ENCODE measurements at regions not wholly inside any gene's neighbourhood (a gene's known extent, or its start where the extent isn't known, plus 50 kb on each side); places are given as distances from the start of the nearest gene placed in this dataset.

DNA sequence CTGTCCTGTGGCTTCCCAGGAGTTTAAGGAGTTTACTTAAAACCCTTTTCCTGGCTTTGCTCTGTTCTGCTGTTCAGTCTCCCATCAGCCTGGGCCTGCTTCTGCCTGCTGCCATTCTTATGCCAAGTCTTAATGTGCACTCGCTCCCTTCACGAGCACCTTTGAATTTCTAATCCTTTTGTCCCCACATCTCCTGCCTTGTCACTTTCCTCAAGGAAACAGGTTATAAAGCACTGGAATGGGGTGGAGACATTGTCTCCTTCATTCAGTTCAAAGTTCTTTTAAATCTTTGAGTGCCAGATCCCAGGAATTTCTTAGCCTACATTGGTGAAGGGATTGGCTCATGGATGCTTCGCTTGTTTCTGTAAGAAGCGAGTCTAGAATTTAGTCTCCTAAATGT is 87.2 kb upstream of the LIFR start:
- DNase-seq (ENCODE audit: low read depth), result no peak

DNA sequence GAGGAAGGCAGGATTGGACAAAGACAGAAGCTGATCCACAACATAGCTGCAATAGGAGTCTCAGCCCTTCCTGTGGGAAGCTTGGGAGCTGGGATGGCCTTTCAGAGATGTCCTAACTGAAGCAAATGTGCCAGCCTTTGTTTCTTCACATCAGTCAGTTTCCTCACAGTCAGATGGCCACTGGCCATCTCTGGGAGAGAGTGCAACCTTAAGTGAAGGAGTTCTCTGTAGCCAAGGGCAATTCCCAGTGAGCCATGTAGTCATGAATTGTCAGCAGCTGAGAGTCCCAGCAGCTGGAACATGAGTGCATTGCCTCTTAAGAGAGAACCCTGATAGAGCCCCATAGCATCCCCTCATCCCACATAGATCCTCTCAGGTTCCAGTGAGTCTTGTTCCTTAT is 89.1 kb upstream of the LIFR start:
- peak; percentile 20 for DNase-seq (ENCODE audit: low read depth)

- peak; percentile 65 for DNase-seq (ENCODE audit: low read depth)
Measured at GRCh38 chr5:38648703-38649291, 92.4 kb upstream of the LIFR start.

DNA sequence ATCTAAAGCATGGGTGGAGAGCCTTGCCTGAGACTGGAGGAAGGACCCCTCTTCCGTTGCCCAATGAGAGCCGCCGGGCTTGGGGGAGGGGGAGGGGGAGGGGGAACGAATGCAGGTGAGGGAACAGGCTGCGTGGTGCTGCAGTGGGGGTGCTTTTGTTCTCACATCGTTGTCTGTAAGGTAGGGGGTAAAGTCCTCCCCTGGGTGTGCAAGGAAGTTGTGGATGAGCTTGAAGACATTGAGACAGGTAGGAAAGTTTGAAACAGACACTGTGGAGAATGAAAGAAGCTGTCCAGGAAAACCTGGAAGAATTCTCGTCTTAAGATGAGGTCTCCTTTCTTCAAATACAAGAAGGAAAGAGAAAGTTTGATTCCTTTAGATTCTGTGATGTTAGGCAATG is 94.1 kb upstream of the LIFR start:
- DNase-seq (ENCODE audit: low read depth), result no peak

DNA sequence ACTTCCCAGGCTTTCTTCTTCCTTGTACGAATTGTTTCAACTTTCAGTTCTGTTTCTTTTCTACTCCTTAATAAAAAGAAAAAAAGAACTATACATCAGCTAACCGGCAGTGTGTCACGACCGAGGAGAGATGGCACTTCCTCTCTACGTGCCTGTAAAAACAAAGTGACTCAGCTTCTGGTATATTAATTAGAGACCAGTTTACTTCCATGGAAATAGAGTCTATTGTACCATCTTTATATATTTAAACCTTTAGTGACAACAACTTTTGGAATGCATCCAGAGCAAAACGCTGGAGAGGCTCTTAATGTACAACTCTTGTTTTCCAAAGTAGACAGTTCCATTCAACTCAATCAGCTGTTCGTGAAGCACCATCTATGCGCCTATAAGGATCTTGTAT is 94.5 kb upstream of the LIFR start:
- DNase-seq (ENCODE audit: low read depth), result peak; percentile 54

DNA sequence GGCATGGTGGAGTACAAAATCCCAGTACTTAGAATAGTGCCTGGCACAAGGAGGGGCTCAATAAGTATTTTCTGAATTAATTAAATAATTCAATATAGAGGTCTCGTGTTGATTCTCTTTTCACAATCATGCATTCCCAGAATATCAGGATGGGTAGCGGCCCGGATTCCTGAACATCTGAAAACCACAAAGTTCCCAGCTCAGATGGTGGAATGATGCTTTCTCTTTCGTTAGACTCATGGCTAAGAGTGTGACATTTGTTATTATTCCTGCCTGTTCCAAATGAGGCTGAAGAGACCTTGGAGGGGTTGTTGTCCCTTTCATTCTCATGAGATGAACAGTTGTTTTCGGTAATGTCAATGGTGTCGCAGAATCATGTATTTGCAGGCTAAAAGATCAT is 95.4 kb upstream of the LIFR start:
- DNase-seq (ENCODE audit: low read depth), result peak; percentile 27

GRCh38 chr5:38653389-38653788 is 96.9 kb upstream of the LIFR start:
- no peak for DNase-seq (ENCODE audit: low read depth)

DNA sequence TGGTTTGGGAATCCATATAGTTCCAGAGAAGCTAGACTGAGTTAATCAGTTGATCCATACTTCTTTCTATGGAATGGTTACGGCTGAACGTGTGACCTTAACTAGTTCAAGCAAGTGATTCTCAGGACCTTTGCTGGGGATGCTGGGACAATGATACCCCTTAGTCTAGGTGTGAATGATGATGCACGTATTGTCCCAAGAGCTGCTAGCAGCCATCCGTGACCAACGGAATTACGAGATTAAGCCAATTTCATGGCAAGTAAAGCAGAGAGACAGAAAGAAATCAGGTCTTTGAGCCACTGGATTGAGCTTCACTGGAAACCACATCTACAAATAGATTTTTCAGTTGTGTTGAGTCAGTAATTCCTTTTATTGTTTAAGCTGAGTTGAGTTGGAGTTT is 99.2 kb upstream of the LIFR start:
- DNase-seq (ENCODE audit: low read depth), result no peak

DNA sequence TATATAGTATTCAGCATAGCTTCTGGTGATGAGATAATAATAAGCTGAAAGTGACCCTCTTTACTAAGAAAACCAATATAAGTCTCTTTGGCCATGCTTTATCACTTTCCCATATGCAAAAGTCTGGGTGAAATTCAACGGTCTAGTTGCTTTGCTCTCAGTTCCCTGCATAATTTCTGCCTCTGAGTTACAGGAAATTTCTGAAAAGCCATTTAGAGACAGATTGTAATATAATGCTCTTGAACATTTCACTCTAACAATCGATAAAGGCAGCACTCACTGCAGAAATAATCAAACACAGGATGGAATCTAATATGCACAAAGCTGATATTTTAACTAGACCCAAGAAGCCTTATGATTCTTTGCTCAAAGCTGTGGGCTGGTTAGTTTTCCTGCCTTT is 100.1 kb upstream of the LIFR start:
- DNase-seq (ENCODE audit: low read depth), result no peak

- DNase-seq (ENCODE audit: low read depth), result no peak
Measured at GRCh38 chr5:38657020-38657419, 100.6 kb upstream of the LIFR start.

DNA sequence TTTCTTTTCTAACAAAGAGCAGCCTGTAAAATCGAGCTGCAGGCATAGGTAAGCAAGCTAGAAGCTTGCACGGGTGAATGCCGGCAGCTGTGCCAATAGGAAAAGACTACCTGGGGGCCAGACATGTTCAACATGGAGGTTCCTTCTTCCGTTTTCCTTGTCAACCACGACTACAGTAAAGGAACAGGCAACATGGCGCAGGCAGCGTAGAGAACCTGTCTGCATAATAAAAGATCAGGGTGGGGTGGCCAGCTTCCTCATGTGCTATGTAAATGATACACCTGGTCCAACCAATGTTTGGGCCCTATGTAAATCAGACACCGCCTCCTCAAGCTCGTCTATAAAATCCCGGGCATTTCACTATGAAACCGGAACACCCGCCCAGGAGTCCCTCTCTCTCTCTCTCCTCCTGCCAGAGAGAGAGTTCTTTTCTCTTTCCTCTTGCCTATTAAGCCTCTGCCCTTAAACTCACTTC is 103.8 kb upstream of the LIFR start:
- peak; percentile 86 for DNase-seq (ENCODE audit: low read depth)

DNA sequence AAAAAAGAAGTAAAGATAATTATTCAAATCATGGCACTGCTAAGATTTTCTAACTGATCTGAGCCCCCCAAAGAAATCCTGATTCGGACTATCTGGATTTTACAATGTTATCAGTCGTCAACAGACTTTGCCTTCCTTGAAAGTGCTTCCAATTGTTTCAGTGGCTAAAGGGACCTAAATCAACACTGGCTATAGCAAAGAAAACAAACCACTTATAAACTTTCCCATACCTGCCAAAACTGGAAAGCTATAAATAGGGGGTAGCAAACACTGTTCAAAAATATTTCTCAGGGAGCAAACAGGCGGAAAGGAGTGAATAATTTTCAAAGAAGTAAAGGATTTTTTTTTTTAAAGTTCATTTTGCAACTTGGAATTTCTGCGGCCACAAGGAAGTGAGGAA is 105.6 kb upstream of the LIFR start:
- no peak for DNase-seq (ENCODE audit: low read depth)

- DNase-seq (ENCODE audit: low read depth), result no peak
Measured at GRCh38 chr5:38663249-38663648, 106.8 kb upstream of the LIFR start.

GRCh38 chr5:38666668-38667498 is 110.4 kb upstream of the LIFR start:
- DNase-seq (ENCODE audit: low read depth), result peak; percentile 36

GRCh38 chr5:38667499-38667776 is 111.0 kb upstream of the LIFR start:
- no peak for DNase-seq (ENCODE audit: low read depth)

DNA sequence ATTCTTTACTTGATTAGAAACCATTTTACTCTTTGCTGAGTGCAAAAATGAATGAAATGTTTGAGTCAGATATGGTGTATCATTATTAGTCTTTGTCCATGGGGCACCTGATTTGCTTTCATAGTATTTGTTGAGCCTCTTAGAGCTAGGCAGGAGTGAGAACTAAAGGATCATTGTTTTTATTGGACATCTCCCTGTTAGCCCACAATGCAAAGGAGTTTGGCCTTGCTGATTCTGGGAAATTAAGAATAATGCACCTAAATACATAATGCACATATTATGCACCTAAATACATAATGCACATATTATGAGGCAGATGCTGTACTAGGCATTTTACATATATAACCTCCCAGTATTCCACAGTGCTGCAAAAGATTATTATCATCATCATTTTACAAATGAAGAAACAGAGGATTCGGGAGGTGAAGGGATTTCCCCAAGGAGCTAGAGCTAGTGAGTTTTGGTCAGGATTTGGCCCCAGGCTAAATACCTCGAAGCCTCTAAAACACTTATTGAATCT is 113.0 kb upstream of the LIFR start:
- DNase-seq (ENCODE audit: low read depth), result no peak

- DNase-seq (ENCODE audit: low read depth), result no peak
Measured at GRCh38 chr5:38670066-38670465, 113.6 kb upstream of the LIFR start.

DNA sequence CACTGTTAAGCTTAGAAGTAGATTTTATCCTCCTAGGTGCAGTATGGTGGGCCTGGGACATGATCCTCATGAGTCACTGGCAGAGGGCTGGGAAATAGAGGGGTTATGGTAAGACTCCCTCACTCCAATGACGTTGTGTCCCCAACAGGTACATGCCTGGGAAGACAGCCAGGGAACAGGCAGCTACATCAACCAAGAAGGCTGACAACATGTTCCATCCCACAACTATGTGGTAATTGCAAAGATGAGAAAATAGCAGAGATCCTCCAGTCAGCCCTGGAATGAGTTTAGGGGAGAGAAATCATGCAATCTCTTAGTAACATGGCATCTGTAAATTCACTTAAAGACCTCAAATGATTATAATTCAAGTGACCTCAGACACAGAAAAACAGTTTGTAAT is 114.4 kb upstream of the LIFR start:
- DNase-seq (ENCODE audit: low read depth), result no peak

DNA sequence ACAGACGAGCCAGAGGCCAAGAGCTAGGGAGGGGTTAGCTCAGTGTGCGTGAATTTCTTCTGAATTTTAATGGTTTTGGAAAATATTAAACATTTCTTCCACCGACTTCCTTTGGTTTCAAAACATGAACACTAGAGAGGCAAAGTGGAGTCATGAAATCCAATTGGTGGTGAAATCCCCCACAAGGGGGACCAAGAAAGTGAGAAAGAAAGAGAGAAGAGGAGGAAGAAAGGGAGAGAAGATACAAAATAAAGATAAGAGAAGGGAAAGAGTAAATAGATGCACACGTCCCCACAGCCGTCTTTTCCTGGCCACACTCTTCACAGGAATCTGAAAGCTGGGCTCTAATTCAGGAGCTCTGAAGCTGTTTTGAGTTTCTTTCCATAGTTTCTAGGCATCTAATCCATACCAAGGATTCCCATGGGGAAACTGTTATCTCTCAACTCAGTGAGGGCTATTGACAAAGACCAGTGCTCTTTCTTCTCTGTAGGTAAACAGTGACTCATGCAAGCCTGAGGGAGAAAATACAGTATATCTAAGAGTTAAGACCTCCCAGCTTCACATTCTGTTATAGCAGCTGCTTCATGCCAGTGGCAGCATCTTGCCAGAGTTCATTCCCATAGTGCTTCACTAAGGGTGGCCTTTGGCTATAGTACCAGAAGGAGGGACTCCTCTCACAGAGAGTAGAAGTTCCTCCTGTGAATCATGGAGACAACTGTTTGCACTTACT is 115.8 kb upstream of the LIFR start:
- peak; percentile 70 for DNase-seq (ENCODE audit: low read depth)

DNA sequence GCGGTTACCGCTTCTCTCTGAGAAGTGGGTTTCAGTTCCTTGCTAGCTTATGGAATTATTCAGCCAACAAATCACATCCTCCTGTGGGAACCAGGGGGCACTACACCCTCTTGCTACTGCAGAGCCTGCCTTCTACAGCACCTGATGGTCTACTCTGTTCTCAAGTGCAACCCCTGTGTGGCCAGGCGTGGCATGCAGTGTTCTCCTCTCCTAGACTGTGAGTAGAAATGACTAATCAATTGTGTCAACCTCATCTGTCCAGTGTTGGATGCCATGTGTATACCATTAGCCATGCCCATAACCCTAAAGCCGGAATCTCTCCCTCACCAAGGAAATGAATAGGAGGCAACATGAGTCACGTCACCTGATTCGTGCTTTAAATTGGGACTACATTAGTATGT is 117.2 kb upstream of the LIFR start:
- DNase-seq (ENCODE audit: low read depth), result peak; percentile 49

DNA sequence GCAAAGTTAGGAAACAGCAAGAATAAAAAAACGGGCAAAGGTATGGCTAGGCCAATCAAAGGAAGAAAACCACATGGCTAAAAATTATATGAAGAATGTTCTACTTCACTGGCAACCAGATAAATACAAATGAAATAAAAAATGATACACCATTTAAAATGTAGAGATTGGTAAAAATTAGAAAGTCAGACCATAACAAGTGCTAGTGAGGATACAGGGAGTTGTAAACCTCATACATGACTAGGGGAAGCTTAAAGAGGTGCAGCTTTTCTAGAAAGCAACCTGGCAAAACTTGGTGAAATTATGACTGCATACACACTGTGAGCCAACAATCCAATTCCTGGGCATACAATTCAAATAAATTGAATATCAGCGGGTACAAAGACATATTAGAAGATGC is 119.0 kb upstream of the LIFR start:
- no peak for DNase-seq (ENCODE audit: low read depth)

- no peak for DNase-seq (ENCODE audit: low read depth)
Measured at GRCh38 chr5:38677636-38678035, 121.2 kb upstream of the LIFR start.

DNA sequence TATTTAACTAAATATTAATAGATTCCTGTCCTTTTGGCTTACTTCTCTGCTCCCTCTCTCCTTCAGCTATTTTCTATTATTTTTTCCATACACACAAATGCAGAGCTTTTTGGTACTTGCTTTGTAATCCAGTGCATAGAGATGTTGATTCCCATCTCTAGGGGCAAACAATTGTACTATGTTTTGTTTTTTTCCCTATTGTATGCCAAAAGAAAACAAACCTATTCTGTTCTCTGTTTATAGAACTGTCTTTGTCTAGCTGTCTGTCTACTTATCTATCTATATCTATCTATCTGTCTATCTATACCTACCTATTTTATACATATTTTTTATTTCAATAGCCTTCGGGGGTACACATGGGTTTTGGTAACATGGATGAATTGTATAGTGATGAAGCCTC is 121.6 kb upstream of the LIFR start:
- no peak for DNase-seq (ENCODE audit: low read depth)
